H9 (cell line): ENCODE measurements at regions not wholly inside any gene's neighbourhood (a gene's known extent, or its start where the extent isn't known, plus 50 kb on each side); places are given as distances from the start of the nearest gene placed in this dataset.

Source experiments
- DNase-seq: peaks from one replicate; pipeline ENCODE4 v3.0.0-alpha.2; 2017
- H2AFZ ChIP-seq: one replicate; pipeline ENCODE4 v1.6.1; 2013; ENCODE audit warnings: mild to moderate bottlenecking, low read length, control low read depth, moderate library complexity
- H2AK5ac ChIP-seq: 2 replicates; pipeline ENCODE4 v1.6.1; 2013; ENCODE audit warnings: low read length, control low read depth, mixed read lengths; ENCODE audit not compliant: insufficient read length
- H2BK120ac ChIP-seq: one replicate; pipeline ENCODE4 v1.6.1; 2013; ENCODE audit warnings: low read depth, mild to moderate bottlenecking, low read length, control low read depth, inconsistent platforms; ENCODE audit not compliant: poor library complexity, severe bottlenecking
- H2BK12ac ChIP-seq: 2 replicates; pipeline ENCODE4 v1.6.1; 2013; ENCODE audit warnings: low read length, control low read depth, mixed read lengths, low read depth; ENCODE audit not compliant: insufficient read length
- H2BK15ac ChIP-seq: 2 replicates; pipeline ENCODE4 v1.6.1; 2013; ENCODE audit warnings: low read depth, low read length, control low read depth
- H2BK20ac ChIP-seq: one replicate; pipeline ENCODE4 v1.6.1; 2013; ENCODE audit warnings: low read depth, mild to moderate bottlenecking, low read length, control low read depth, inconsistent platforms; ENCODE audit not compliant: poor library complexity, severe bottlenecking
- H2BK5ac ChIP-seq: 2 replicates; pipeline ENCODE4 v1.6.1; 2013; ENCODE audit warnings: low read length, control low read depth, mixed read lengths; ENCODE audit not compliant: insufficient read length
- H3K14ac ChIP-seq: 2 replicates; pipeline ENCODE4 v1.6.1; 2013; ENCODE audit warnings: low read length, control low read depth; ENCODE audit not compliant: insufficient read depth
- H3K18ac ChIP-seq: 2 replicates; pipeline ENCODE4 v1.6.1; 2013; ENCODE audit warnings: low read depth, mild to moderate bottlenecking, mixed read lengths, low read length, control low read depth; ENCODE audit not compliant: insufficient read length
- H3K23ac ChIP-seq: 2 replicates; pipeline ENCODE4 v1.6.1; 2013; ENCODE audit warnings: low read length, control low read depth, mixed read lengths, low read depth; ENCODE audit not compliant: insufficient read length
- H3K23me2 ChIP-seq: 2 replicates; pipeline ENCODE4 v1.6.1; 2013; ENCODE audit warnings: low read depth, mild to moderate bottlenecking, mixed read lengths, low read length, control low read depth; ENCODE audit not compliant: insufficient read length, poor library complexity, severe bottlenecking
- H3K27ac ChIP-seq: 2 replicates; pipeline ENCODE4 v1.5.1; 2013; ENCODE audit warnings: low read length, control low read depth, mixed read lengths, low read depth; ENCODE audit not compliant: insufficient read length
- H3K27me3 ChIP-seq: 2 replicates; pipeline ENCODE4 v1.6.1; 2013; ENCODE audit warnings: low read length, control low read depth, inconsistent platforms; ENCODE audit not compliant: insufficient read depth
- H3K4ac ChIP-seq: 2 replicates; pipeline ENCODE4 v1.6.1; 2013; ENCODE audit warnings: low read depth, mild to moderate bottlenecking, control low read depth, inconsistent platforms, low read length, moderate library complexity
- H3K4me1 ChIP-seq: 2 replicates; pipeline ENCODE4 v1.6.1; 2013; ENCODE audit warnings: low read length, control low read depth, inconsistent platforms; ENCODE audit not compliant: insufficient read depth
- H3K4me2 ChIP-seq: 2 replicates; pipeline ENCODE4 v1.6.1; 2013; ENCODE audit warnings: low read length, control low read depth, mixed read lengths; ENCODE audit not compliant: insufficient read length, insufficient read depth
- H3K56ac ChIP-seq: 2 replicates; pipeline ENCODE4 v1.6.1; 2013; ENCODE audit warnings: low read depth, mild to moderate bottlenecking, mixed read lengths, low read length, control low read depth; ENCODE audit not compliant: insufficient read length
- H3K79me1 ChIP-seq: 2 replicates; pipeline ENCODE4 v1.6.1; 2013; ENCODE audit warnings: low read depth, mild to moderate bottlenecking, moderate library complexity, low read length, control low read depth, inconsistent platforms; ENCODE audit not compliant: insufficient read depth, poor library complexity, severe bottlenecking
- H3K79me2 ChIP-seq: 2 replicates; pipeline ENCODE4 v1.6.1; 2013; ENCODE audit warnings: low read length, control low read depth, inconsistent platforms; ENCODE audit not compliant: insufficient read depth
- H3K9ac ChIP-seq: 2 replicates; pipeline ENCODE4 v1.6.1; 2013; ENCODE audit warnings: low read length, control low read depth, mixed read lengths; ENCODE audit not compliant: insufficient read length; ENCODE audit errors: extremely low read depth
- H3K9me3 ChIP-seq: one replicate; pipeline ENCODE4 v1.6.1; 2013; ENCODE audit warnings: low read depth, low read length, inconsistent platforms; ENCODE audit not compliant: control insufficient read depth
- H3T11ph ChIP-seq: one replicate; pipeline ENCODE4 v1.6.1; 2013; ENCODE audit warnings: mild to moderate bottlenecking, low read length, control low read depth, inconsistent platforms
- H4K20me1 ChIP-seq: one replicate; pipeline ENCODE4 v1.6.1; 2013; ENCODE audit not compliant: control insufficient read depth, insufficient read length, insufficient read depth
- H4K5ac ChIP-seq: 2 replicates; pipeline ENCODE4 v1.6.1; 2013; ENCODE audit warnings: low read depth, mild to moderate bottlenecking, mixed read lengths, low read length, control low read depth; ENCODE audit not compliant: insufficient read length
- H4K8ac ChIP-seq: replicated peaks from 2 replicates; pipeline ENCODE4 v1.6.1; 2013; ENCODE audit warnings: low read length, control low read depth, mixed read lengths, low read depth; ENCODE audit not compliant: insufficient read length
- H4K91ac ChIP-seq: 2 replicates; pipeline ENCODE4 v1.6.1; 2013; ENCODE audit warnings: low read depth, mild to moderate bottlenecking, moderate library complexity, mixed read lengths, low read length, control low read depth; ENCODE audit not compliant: insufficient read length
- H3K27ac Mint-ChIP-seq, 3 experiments: 2 replicates in 2 of 3; 3 replicates in 1 of 3; pipeline ENCODE4 v1.8.0; 2020 to 2021; ENCODE audit warnings: mixed read lengths in 3 of 3, mild to moderate bottlenecking in 1 of 3, moderate library complexity in 1 of 3
- H3K27me3 Mint-ChIP-seq: 2 replicates; pipeline ENCODE4 v1.8.0; 2021; ENCODE audit warnings: low read depth, mild to moderate bottlenecking, moderate library complexity, mixed read lengths
- H3K36me3 Mint-ChIP-seq, 3 experiments: 2 replicates in 2 of 3; 3 replicates in 1 of 3; pipeline ENCODE4 v1.8.0; 2020 to 2021; ENCODE audit warnings: low read depth in 3 of 3, mixed read lengths in 3 of 3; ENCODE audit not compliant: insufficient read depth in 1 of 3
- H3K4me1 Mint-ChIP-seq, 2 experiments: 2 replicates each; pipeline ENCODE4 v1.8.0; 2020; ENCODE audit warnings: mixed read lengths in 2 of 2
- H3K4me3 Mint-ChIP-seq, 2 experiments: 2 replicates in 1 of 2; 3 replicates in 1 of 2; pipeline ENCODE4 v1.8.0; 2020 to 2021; ENCODE audit warnings: mild to moderate bottlenecking in 2 of 2, mixed read lengths in 2 of 2, moderate library complexity in 1 of 2
- H3K9me3 Mint-ChIP-seq, 2 experiments: 2 replicates in 1 of 2; 3 replicates in 1 of 2; pipeline ENCODE4 v1.8.0; 2020; ENCODE audit warnings: mild to moderate bottlenecking in 2 of 2, mixed read lengths in 2 of 2, moderate library complexity in 1 of 2
- WGBS: extraction: QIAGEN DNeasy Blood & Tissue Kit; methylation state at CpG from one replicate; pipeline ENCODE4 v1.1.7; 2013; ENCODE audit warnings: missing lambda C conversion rate, low lambda C conversion rate, mixed read lengths; ENCODE audit not compliant: insufficient read length; ENCODE audit errors: extremely low coverage; 5-methylcytosine and 5-hydroxymethylcytosine counted together
- TF ChIP-seq, protein P1 (sequence below): fragments of 200-600 bp; sonication (generic); conservative IDR thresholded peaks from 3 replicates; pipeline ENCODE4 v1.8.0; 2021; ENCODE audit warnings: antibody characterized with exemption, mild to moderate bottlenecking

DNA sequence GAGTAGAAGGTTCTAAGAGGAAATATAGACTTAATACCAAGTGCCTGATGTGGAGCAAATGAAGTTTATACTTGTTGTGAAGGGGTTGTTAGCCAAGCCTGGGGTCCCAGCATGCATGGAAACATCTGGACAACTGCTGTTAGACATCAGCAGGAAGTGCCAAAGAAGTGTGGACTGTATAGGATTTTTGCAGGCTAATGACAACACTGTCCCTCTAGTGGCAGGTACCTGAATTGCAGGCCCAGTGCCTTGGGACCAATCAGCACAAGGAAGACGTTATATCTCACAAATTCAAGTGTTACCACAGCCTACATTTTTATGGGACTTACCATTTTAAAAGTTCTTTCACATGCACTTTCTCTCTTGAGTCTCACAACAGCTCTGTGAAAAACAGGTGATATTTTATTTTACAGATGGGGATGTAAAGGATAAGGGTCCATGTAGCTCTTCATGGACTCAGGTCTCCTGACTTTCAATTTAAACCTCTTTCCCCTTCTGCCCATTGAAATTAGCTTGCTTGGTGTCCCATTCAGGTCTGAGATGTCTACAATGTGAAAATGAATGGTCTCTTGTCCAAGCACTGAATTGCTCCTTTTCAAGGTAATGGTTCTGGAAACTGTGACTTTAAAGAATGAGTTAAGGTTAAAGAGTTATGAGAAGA lies 89.0 kb upstream of the MAP1B start:
- Histone ChIP-seq H3K27ac (no peak overlapping the region), H3K4me2 (no peak overlapping the region), H3T11ph (no peak overlapping the region), H2AFZ (no peak overlapping the region), H3K4ac (no peak overlapping the region), H3K14ac (no peak overlapping the region), H4K20me1 (no peaks in the 10 kb centered on the region), H3K18ac (no peak overlapping the region), H2BK20ac (no peak overlapping the region), H3K4me1 (no peaks in the 10 kb centered on the region), H3K79me2 (no peaks in the 10 kb centered on the region), H4K91ac (no peak overlapping the region), H3K79me1 (no peaks in the 10 kb centered on the region), H2BK12ac (no peak overlapping the region), H4K8ac (no peak overlapping the region), H3K23me2 (no peaks in the 10 kb centered on the region), H3K56ac (no peak overlapping the region), H2BK120ac (no peak overlapping the region), H2AK5ac (no peak overlapping the region), H3K9me3 (no peaks in the 10 kb centered on the region), H2BK15ac (no peak overlapping the region), H3K27me3 (no peaks in the 10 kb centered on the region), H3K23ac (no peak overlapping the region), H4K5ac (no peak overlapping the region), H2BK5ac (no peak overlapping the region), H3K9ac (no peak overlapping the region)
- H3K4me1 Mint-ChIP-seq: peaks cover 16 to 26% of the 10 kb centered on the region in 2 experiments
- no peak overlapping the region for H3K4me3 Mint-ChIP-seq
- WGBS: no CpG with 5 or more reads among the region's 1 CpG
- H3K27ac Mint-ChIP-seq: no peak overlapping the region
- H3K27me3 Mint-ChIP-seq: no peaks in the 10 kb centered on the region
- no peaks in the 10 kb centered on the region; a peak in 1 of 7 replicates for H3K36me3 Mint-ChIP-seq
- no peaks in the 10 kb centered on the region for H3K9me3 Mint-ChIP-seq
- DNase-seq: peak; percentile 73
- TF ChIP-seq, protein P1, sequence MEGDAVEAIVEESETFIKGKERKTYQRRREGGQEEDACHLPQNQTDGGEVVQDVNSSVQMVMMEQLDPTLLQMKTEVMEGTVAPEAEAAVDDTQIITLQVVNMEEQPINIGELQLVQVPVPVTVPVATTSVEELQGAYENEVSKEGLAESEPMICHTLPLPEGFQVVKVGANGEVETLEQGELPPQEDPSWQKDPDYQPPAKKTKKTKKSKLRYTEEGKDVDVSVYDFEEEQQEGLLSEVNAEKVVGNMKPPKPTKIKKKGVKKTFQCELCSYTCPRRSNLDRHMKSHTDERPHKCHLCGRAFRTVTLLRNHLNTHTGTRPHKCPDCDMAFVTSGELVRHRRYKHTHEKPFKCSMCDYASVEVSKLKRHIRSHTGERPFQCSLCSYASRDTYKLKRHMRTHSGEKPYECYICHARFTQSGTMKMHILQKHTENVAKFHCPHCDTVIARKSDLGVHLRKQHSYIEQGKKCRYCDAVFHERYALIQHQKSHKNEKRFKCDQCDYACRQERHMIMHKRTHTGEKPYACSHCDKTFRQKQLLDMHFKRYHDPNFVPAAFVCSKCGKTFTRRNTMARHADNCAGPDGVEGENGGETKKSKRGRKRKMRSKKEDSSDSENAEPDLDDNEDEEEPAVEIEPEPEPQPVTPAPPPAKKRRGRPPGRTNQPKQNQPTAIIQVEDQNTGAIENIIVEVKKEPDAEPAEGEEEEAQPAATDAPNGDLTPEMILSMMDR: peak; percentile 99
